Endodermal cell (in vitro differentiated cells): ENCODE measurements at regions not wholly inside any gene's neighbourhood (a gene's known extent, or its start where the extent isn't known, plus 50 kb on each side); places are given as distances from the start of the nearest gene placed in this dataset.
"Not testable (repeated sequence)": the region's sequence is repeated elsewhere in the genome, so short reads cannot be mapped to it uniquely, and the experiment has no call there.

Experiments
- DNase-seq: peaks from one replicate; pipeline ENCODE4 v3.0.0-alpha.2; 2017
- H3K27ac ChIP-seq: 2 replicates; pipeline ENCODE4 v1.5.1; 2013; ENCODE audit warnings: mild to moderate bottlenecking, low read depth, low read length, moderate library complexity
- H3K27me3 ChIP-seq: 2 replicates; pipeline ENCODE4 v1.6.1; 2013; ENCODE audit warnings: mild to moderate bottlenecking, low read length, moderate library complexity; ENCODE audit not compliant: insufficient read depth, control insufficient read depth, poor library complexity, severe bottlenecking
- H3K36me3 ChIP-seq: 2 replicates; pipeline ENCODE4 v1.7.0; 2013; ENCODE audit warnings: mild to moderate bottlenecking, low read length, moderate library complexity; ENCODE audit not compliant: control insufficient read depth, insufficient read depth
- H3K4me1 ChIP-seq: one replicate; pipeline ENCODE4 v1.7.0; 2013; ENCODE audit warnings: low read length; ENCODE audit not compliant: control insufficient read depth, insufficient read depth
- H3K4me3 ChIP-seq: 2 replicates; pipeline ENCODE4 v1.5.1; 2013; ENCODE audit warnings: mild to moderate bottlenecking, low read length, moderate library complexity
- H3K9ac ChIP-seq: 2 replicates; pipeline ENCODE4 v1.6.1; 2013; ENCODE audit warnings: mild to moderate bottlenecking, low read length, moderate library complexity; ENCODE audit not compliant: poor library complexity, severe bottlenecking; ENCODE audit errors: extremely low read depth
- H3K9me3 ChIP-seq: 2 replicates; pipeline ENCODE4 v1.6.1; 2013; ENCODE audit warnings: mild to moderate bottlenecking, low read length, moderate library complexity; ENCODE audit not compliant: control insufficient read depth
- H3K27ac Mint-ChIP-seq: 2 replicates; pipeline ENCODE4 v1.8.0; 2020; ENCODE audit warnings: mixed read lengths
- H3K27me3 Mint-ChIP-seq: 2 replicates; pipeline ENCODE4 v1.8.0; 2021; ENCODE audit warnings: mild to moderate bottlenecking, mixed read lengths; ENCODE audit not compliant: insufficient read depth
- H3K36me3 Mint-ChIP-seq: 2 replicates; pipeline ENCODE4 v1.8.0; 2020; ENCODE audit warnings: low read depth, mixed read lengths
- H3K4me1 Mint-ChIP-seq: 2 replicates; pipeline ENCODE4 v1.8.0; 2020; ENCODE audit warnings: mixed read lengths
- H3K4me3 Mint-ChIP-seq: 2 replicates; pipeline ENCODE4 v1.8.0; 2020; ENCODE audit warnings: mild to moderate bottlenecking, moderate library complexity, mixed read lengths
- H3K9me3 Mint-ChIP-seq: 2 replicates; pipeline ENCODE4 v1.8.0; 2020; ENCODE audit warnings: mild to moderate bottlenecking, mixed read lengths
- WGBS, 2 experiments: methylation state at CpG; one replicate each; pipeline versions ENCODE4 v1.1.5 to v1.1.7; 2013; ENCODE audit warnings: missing lambda C conversion rate in 2 of 2, mixed read lengths in 1 of 2; ENCODE audit not compliant: insufficient coverage in 1 of 2, insufficient read length in 1 of 2; 5-methylcytosine and 5-hydroxymethylcytosine counted together
- TF ChIP-seq, protein P1 (sequence below): fragments of 200-600 bp; sonication (generic); conservative IDR thresholded peaks from 2 replicates; pipeline ENCODE4 v1.5.0; 2021; ENCODE audit warnings: antibody characterized with exemption, mild to moderate bottlenecking

DNA sequence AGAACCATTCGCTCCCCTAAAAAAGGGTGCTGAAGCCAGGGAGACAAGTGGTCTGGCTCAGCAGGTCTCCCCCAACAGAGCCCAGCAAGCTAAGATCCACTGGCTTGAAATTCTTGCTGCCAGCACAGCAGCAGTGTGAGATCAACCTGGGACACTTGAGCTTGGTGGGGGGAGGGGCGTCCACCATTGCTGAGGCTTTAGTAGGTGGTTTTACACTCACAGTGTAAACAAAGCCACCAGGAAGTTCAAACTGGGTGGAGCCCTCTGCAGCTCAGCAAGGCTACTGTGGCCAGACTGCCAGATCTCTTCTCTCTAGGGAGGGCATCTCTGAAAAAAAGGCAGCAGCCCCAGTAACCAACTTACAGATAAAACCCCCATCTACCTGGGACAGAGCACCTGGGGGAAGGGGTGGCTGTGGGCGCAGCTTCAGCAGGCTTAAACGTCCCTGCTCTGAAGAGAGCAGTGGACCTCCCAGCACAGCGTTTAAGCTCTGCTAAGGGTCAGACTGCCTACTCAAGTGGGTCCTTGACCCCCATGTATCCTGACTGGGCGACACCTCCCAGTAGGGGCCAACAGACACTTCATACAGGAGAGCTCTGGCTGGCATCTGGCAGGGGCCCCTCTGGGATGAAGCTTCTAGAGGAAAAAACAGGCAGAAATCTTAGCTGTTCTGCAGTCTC is 307.7 kb downstream of the AMY1C start:
- H3K4me3 ChIP-seq = peak overlapping the region; percentile 59
- not testable (repeated sequence) for H3K9me3 ChIP-seq, H3K9me3 Mint-ChIP-seq, H3K4me1 ChIP-seq, H3K27me3 ChIP-seq, H3K36me3 ChIP-seq, H3K27ac ChIP-seq, H3K27me3 Mint-ChIP-seq, H3K4me3 Mint-ChIP-seq, H3K36me3 Mint-ChIP-seq, H3K9ac ChIP-seq
- Mint-ChIP-seq H3K4me1 (peaks cover 16% of the 10 kb centered on the region), H3K27ac (peak overlapping the region; percentile 85)
- WGBS, 2 experiments = 78 to 85% methylated on average over 5 to 6 of the region's 6 CpGs
- TF ChIP-seq, protein P1, sequence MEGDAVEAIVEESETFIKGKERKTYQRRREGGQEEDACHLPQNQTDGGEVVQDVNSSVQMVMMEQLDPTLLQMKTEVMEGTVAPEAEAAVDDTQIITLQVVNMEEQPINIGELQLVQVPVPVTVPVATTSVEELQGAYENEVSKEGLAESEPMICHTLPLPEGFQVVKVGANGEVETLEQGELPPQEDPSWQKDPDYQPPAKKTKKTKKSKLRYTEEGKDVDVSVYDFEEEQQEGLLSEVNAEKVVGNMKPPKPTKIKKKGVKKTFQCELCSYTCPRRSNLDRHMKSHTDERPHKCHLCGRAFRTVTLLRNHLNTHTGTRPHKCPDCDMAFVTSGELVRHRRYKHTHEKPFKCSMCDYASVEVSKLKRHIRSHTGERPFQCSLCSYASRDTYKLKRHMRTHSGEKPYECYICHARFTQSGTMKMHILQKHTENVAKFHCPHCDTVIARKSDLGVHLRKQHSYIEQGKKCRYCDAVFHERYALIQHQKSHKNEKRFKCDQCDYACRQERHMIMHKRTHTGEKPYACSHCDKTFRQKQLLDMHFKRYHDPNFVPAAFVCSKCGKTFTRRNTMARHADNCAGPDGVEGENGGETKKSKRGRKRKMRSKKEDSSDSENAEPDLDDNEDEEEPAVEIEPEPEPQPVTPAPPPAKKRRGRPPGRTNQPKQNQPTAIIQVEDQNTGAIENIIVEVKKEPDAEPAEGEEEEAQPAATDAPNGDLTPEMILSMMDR = peak; percentile 34
- DNase-seq = peak; percentile 88

DNA sequence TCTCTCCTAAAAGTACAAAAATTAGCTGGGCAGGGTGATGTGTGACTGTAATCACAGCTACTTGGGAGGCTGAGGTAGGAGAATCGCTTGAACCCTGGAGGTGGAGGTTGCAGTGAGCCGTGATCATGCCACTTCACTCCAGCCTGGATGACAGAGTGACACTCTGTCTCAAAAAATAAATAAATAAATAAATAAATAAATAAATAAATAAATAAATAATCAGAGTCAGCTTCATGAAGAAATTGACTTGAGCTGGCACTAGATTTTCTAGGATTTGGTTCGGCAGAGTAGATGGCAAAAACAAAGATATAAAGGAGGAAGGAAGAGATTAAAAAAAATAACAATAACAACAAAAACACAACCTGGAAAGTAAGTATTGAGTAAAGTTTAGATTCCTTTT is 311.9 kb downstream of the AMY1C start:
- H3K36me3 Mint-ChIP-seq, H3K9me3 Mint-ChIP-seq, H3K27me3 ChIP-seq, H3K9ac ChIP-seq, H3K4me1 ChIP-seq, DNase-seq, H3K4me3 ChIP-seq, H3K36me3 ChIP-seq, H3K9me3 ChIP-seq, H3K4me3 Mint-ChIP-seq, H3K27ac ChIP-seq, H3K27ac Mint-ChIP-seq, H3K27me3 Mint-ChIP-seq: not testable (repeated sequence)
- WGBS, 2 experiments = 99% methylated on average over 3 of the region's 3 CpGs; no CpG with 5 or more reads in 1 of the 2 experiments
- H3K4me1 Mint-ChIP-seq = peaks cover 15% of the 10 kb centered on the region

DNA sequence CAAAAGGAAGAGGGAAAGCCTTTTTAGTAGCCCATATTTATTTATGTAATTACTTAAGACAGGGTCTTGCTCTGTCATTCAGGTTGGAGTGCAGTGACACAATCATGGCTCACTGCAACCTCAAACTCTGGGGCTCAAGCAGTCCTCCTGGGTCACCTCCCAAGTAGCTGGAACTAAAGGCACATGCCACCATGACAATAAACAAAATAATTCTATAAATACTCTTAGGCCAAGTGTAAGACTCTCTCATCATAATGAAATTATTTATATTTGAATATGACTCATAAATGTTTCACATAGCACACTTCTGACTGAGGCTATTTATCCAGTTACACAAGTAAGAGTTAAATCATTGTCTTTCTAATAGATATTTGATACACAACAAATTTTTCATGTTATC is 314.7 kb downstream of the AMY1C start:
- no peaks in the 10 kb centered on the region for H3K27me3 Mint-ChIP-seq
- DNase-seq = no peak
- H3K9ac ChIP-seq = no peak overlapping the region
- no peaks in the 10 kb centered on the region for H3K36me3 ChIP-seq
- no peaks in the 10 kb centered on the region for H3K9me3 Mint-ChIP-seq
- H3K27ac Mint-ChIP-seq = no peak overlapping the region
- H3K27ac ChIP-seq = no peak overlapping the region
- H3K4me1 ChIP-seq = no peaks in the 10 kb centered on the region
- TF ChIP-seq, protein P1 = no peak
- H3K4me3 ChIP-seq = no peak overlapping the region
- H3K36me3 Mint-ChIP-seq = no peaks in the 10 kb centered on the region
- H3K9me3 ChIP-seq = no peaks in the 10 kb centered on the region
- H3K27me3 ChIP-seq = no peaks in the 10 kb centered on the region
- peaks cover 3% of the 10 kb centered on the region for H3K4me1 Mint-ChIP-seq
- H3K4me3 Mint-ChIP-seq = no peak overlapping the region

DNA sequence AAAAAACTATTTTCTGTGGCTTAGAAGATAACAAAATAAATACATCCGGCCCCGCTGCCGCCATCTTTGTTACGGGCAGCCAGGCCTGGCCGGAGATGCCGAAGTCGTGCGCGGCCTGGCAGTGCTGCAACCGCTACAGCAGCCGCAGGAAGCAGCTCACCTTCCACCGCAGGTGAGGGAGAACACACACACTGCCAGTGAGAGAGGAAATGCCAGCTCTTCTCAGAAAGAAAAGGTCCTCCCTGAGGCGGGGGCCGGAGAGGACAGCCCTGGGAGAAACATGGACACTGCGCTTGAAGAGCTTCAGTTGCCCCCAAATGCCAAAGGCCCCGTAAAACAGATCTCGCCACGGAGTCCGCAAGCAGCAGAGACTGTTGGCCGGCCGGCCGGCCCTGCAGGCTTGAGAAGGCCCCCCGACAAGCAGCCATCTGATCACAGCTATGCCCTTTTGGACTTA is 323.2 kb downstream of the AMY1C start:
- no peak for DNase-seq
- H3K36me3 ChIP-seq = no peaks in the 10 kb centered on the region
- Mint-ChIP-seq H3K4me1 (peaks cover 3% of the 10 kb centered on the region), H3K9me3 (no peaks in the 10 kb centered on the region), H3K27me3 (no peaks in the 10 kb centered on the region), H3K27ac (no peak overlapping the region), H3K4me3 (no peak overlapping the region), H3K36me3 (no peaks in the 10 kb centered on the region)
- H3K4me1 ChIP-seq = no peaks in the 10 kb centered on the region
- H3K4me3 ChIP-seq = no peak overlapping the region
- TF ChIP-seq, protein P1 = no peak
- no peaks in the 10 kb centered on the region for H3K9me3 ChIP-seq
- H3K9ac ChIP-seq = no peak overlapping the region
- no peak overlapping the region for H3K27ac ChIP-seq
- 93 to 100% methylated on average over 4 to 23 of the region's 23 CpGs for WGBS, 2 experiments
- no peaks in the 10 kb centered on the region for H3K27me3 ChIP-seq
